HepG2 (cell line): ENCODE measurements at regions not wholly inside any gene's neighbourhood (a gene's known extent, or its start where the extent isn't known, plus 50 kb on each side); places are given as distances from the start of the nearest gene placed in this dataset.

Experiments used
- ATAC-seq: fragments of 200-7000 bp; cut with Tn5 transposase; 3 replicates; pipeline ENCODE4 v1.9.1; 2020; ENCODE audit warnings: mild to moderate bottlenecking, moderate library complexity
- BruUV-seq: library from RNA; stranded (reverse); fragments of 400-500 nt; replicated peaks from 2 replicates; lab custom pipeline; 2021; lab: Mats Ljungman, UMichigan
- CTCF ChIA-PET: fragments of 300-600 bp; formaldehyde crosslinking; extraction: SDS; loops from one replicate; lab custom pipeline; 2021; ENCODE audit warnings: low total read pairs, inconsistent platforms, low intra/inter-chr PET ratio; lab: Yijun Ruan, JAX
- POLR2A ChIA-PET: fragments of 350-600 bp; sonication (Branson Sonifier 250); formaldehyde crosslinking; loops from one replicate; lab custom pipeline; 2020; ENCODE audit warnings: antibody characterized with exemption, inconsistent platforms; lab: Yijun Ruan, JAX
- DNase-seq: peaks from one replicate; pipeline ENCODE4 v3.0.0-alpha.2; 2015; ENCODE audit warnings: low spot score
- FAIRE-seq: peaks from 3 replicates; lab custom pipeline; 2011; peaks lifted over from hg19 to GRCh38; lab: Jason Lieb, UNC
- H2AFZ ChIP-seq: one replicate; pipeline ENCODE4 v1.6.1; 2011; ENCODE audit warnings: low read length, inconsistent platforms
- H3K27ac ChIP-seq: fragments of 300-600 bp; 3 replicates; pipeline ENCODE4 v1.8.0; 2011; ENCODE audit warnings: mixed run types, mild to moderate bottlenecking, mixed read lengths, low read length, inconsistent platforms; ENCODE audit not compliant: insufficient read depth; ENCODE audit errors: extremely low read length
- H3K27me3 ChIP-seq, 2 experiments: fragments of 200-600 bp in 1 of 2; 2 replicates in 1 of 2; 3 replicates in 1 of 2; pipeline versions ENCODE4 v1.6.0 to v1.8.0; 2011; ENCODE audit warnings: low read length in 2 of 2, mild to moderate bottlenecking in 2 of 2, moderate library complexity in 2 of 2, inconsistent platforms in 1 of 2; ENCODE audit not compliant: insufficient read depth in 2 of 2, control insufficient read depth in 1 of 2
- H3K36me3 ChIP-seq, 2 experiments: fragments of 200-600 bp in 1 of 2; replicated peaks in 1 of 2; 2 replicates in 1 of 2; 3 replicates in 1 of 2; pipeline versions ENCODE4 v1.5.1 to v1.8.0; 2011; ENCODE audit warnings: low read length in 2 of 2, inconsistent platforms in 1 of 2; ENCODE audit not compliant: insufficient read depth in 2 of 2, control insufficient read depth in 1 of 2
- H3K4me1 ChIP-seq: 2 replicates; pipeline ENCODE4 v1.5.1; 2012; ENCODE audit warnings: low read length, inconsistent platforms; ENCODE audit not compliant: insufficient read depth
- H3K4me2 ChIP-seq: 2 replicates; pipeline ENCODE4 v1.6.0; 2011; ENCODE audit warnings: low read depth, low read length, inconsistent platforms
- H3K4me3 ChIP-seq, 3 experiments: fragments of 200-600 bp in 1 of 3; sonication (generic), shearing (Covaris generic) in 1 of 3; replicated peaks in 1 of 3; 2 replicates each; pipeline ENCODE4 v1.5.1; 2011 to 2016; ENCODE audit warnings: low read length in 3 of 3, inconsistent platforms in 2 of 3, low read depth in 2 of 3, mild to moderate bottlenecking in 2 of 3, control low read depth in 1 of 3, mixed read lengths in 1 of 3; ENCODE audit not compliant: insufficient read depth in 1 of 3
- H3K79me2 ChIP-seq: one replicate; pipeline ENCODE4 v1.6.1; 2011; ENCODE audit warnings: low read length, inconsistent platforms; ENCODE audit not compliant: insufficient read depth
- H3K9ac ChIP-seq: 2 replicates; pipeline ENCODE4 v1.6.0; 2011; ENCODE audit warnings: mild to moderate bottlenecking, low read depth, low read length, inconsistent platforms; ENCODE audit not compliant: insufficient read depth
- H3K9me3 ChIP-seq: 2 replicates; pipeline ENCODE4 v1.5.1; 2012; ENCODE audit warnings: mild to moderate bottlenecking, low read length
- H4K20me1 ChIP-seq: 2 replicates; pipeline ENCODE4 v1.6.0; 2011; ENCODE audit warnings: inconsistent platforms, mild to moderate bottlenecking, low read length, moderate library complexity; ENCODE audit not compliant: insufficient read depth
- ISL2 ChIP-seq: sonication (generic); formaldehyde crosslinking; IDR thresholded peaks from 2 replicates; pipeline ENCODE4 v1.5.0; 2020; ENCODE audit warnings: missing genetic modification reagents
- SIX4 ChIP-seq: sonication (generic); formaldehyde crosslinking; IDR thresholded peaks from 2 replicates; pipeline ENCODE4 v1.4.0; 2020; ENCODE audit warnings: missing genetic modification reagents
- TCF12 ChIP-seq, 2 experiments: fragments of 450-650 bp in 1 of 2; sonication (generic) in 1 of 2; formaldehyde crosslinking in 1 of 2; IDR thresholded peaks; 2 replicates each; pipeline versions ENCODE4 v1.6.1 to v1.8.0; 2017 to 2022; ENCODE audit warnings: antibody characterized with exemption in 1 of 2, mild to moderate bottlenecking in 1 of 2, missing genetic modification reagents in 1 of 2, moderate library complexity in 1 of 2
- ZNF44 ChIP-seq: sonication (generic); formaldehyde crosslinking; IDR thresholded peaks from 2 replicates; pipeline ENCODE4 v1.5.1; 2020; ENCODE audit warnings: mild to moderate bottlenecking, missing genetic modification reagents
- ZNF530 ChIP-seq: sonication (generic); formaldehyde crosslinking; IDR thresholded peaks from 2 replicates; pipeline ENCODE4 v1.5.0; 2020; ENCODE audit warnings: low read depth, mild to moderate bottlenecking, missing genetic modification reagents
- ZNF703 ChIP-seq: sonication (generic); formaldehyde crosslinking; IDR thresholded peaks from 2 replicates; pipeline ENCODE4 v1.5.1; 2020; ENCODE audit warnings: missing genetic modification reagents, mild to moderate bottlenecking, moderate library complexity, borderline replicate concordance
- WGBS: methylation state at CpG from one replicate; pipeline ENCODE4 v1.1.6; 2017; ENCODE audit warnings: low lambda C conversion rate; 5-methylcytosine and 5-hydroxymethylcytosine counted together
- in situ Hi-C: cut with HindIII; loops from 2 replicates; pipeline ENCODE4 v1.10.0; 2017; ENCODE audit warnings: low pct_unique_long_range_greater_than_20kb; ENCODE audit not compliant: extremely low pct_ligation_motif_present
- intact Hi-C: fragments of 100-400 bp; cut with micrococcal nuclease; formaldehyde crosslinking; loops from one replicate; pipeline ENCODE4 v1.10.0; 2022; ENCODE audit not compliant: unreplicated experiment
- TF ChIP-seq, protein P1 (sequence below): sonication (generic); formaldehyde crosslinking; IDR thresholded peaks from 2 replicates; pipeline ENCODE4 v1.8.1; 2023; ENCODE audit warnings: mild to moderate bottlenecking, missing genetic modification reagents

DNA sequence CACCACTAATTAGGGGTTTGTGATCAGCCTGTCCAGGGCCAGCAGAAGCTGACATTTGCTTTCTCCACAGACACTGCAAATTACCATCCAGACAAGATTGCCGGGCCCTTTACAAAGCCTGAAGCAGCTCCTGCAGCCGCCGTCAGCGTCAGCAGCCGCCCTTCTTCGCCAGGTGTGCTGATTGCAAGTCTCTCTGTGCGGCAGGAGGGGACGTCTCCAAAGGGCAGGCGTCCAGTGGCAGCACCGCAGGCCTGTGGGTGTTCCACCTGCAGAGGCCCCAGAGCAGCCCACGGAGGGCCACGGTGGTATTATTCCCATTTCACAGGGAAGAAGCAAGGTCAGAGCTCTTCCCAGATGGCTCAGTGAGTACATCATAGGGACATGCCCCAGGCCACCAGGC is 108.0 kb upstream of the PPP1R26 start:
- no peaks in the 10 kb centered on the region for H4K20me1 ChIP-seq
- no TSS peak for BruUV-seq
- no peak for FAIRE-seq
- TF ChIP-seq ISL2 (CRISPR knock-in tag): no peak
- TF ChIP-seq TCF12 (IDR thresholded peaks at IDR 0.05): no peak
- TF ChIP-seq TCF12 (CRISPR knock-in tag; IDR thresholded peaks at IDR 0.05): no peak
- TF ChIP-seq ZNF530: no peak
- TF ChIP-seq ZNF44: no peak
- TF ChIP-seq SIX4 (CRISPR knock-in tag): no peak
- ChIA-PET CTCF (no interaction called here), POLR2A (no interaction called here)
- no peak overlapping the region for H3K9ac ChIP-seq
- no peaks in the 10 kb centered on the region for H3K9me3 ChIP-seq
- intact Hi-C loops (no loop called here), in situ Hi-C loops (no loop called here)
- no peak overlapping the region for H2AFZ ChIP-seq
- no peaks in the 10 kb centered on the region for H3K79me2 ChIP-seq
- ATAC-seq: no peak
- no peak overlapping the region for H3K27ac ChIP-seq
- H3K4me2 ChIP-seq: no peak overlapping the region
- H3K36me3 ChIP-seq: no peaks in the 10 kb centered on the region
- no peak for DNase-seq
- peaks cover 8 to 49% of the 10 kb centered on the region in 2 experiments; a peak in 3 of 5 replicates for H3K27me3 ChIP-seq
- no peak overlapping the region for H3K4me3 ChIP-seq
- no peaks in the 10 kb centered on the region for H3K4me1 ChIP-seq
- WGBS: 0% methylated on average over 1 of the region's 12 CpGs

DNA sequence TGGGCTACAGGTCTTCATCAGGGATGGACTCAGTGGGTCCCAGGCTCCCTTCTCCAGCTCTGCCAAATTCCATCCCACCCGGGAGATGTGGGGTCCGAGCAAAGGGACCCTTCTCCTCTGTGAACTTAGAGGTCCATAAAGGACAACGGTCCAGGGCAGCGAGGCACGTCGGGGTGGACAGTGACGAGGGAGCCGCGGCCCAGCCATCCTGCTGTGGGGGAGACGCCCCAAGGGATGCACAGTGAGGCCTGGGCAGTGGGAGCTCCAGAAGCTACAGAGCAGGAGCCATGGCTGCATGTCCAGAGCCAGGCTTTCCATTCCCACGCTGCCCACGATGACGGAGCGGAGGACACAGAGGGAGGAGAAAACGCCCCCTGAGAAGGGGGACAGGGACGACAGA is 107.5 kb upstream of the PPP1R26 start:
- no peak overlapping the region for H3K4me2 ChIP-seq
- no peaks in the 10 kb centered on the region for H3K9me3 ChIP-seq
- no peaks in the 10 kb centered on the region for H3K36me3 ChIP-seq
- H3K27ac ChIP-seq: no peak overlapping the region
- FAIRE-seq (no peak), ATAC-seq (no peak), DNase-seq (no peak)
- H3K4me1 ChIP-seq: no peaks in the 10 kb centered on the region
- no peaks in the 10 kb centered on the region for H3K79me2 ChIP-seq
- no peak overlapping the region for H2AFZ ChIP-seq
- no peak overlapping the region for H3K4me3 ChIP-seq
- no peaks in the 10 kb centered on the region for H4K20me1 ChIP-seq
- WGBS: 60% methylated on average over 1 of the region's 16 CpGs
- CTCF ChIA-PET: no interaction called here
- H3K9ac ChIP-seq: no peak overlapping the region
- H3K27me3 ChIP-seq: peaks cover 8 to 54% of the 10 kb centered on the region in 2 experiments; a peak in 3 of 5 replicates
- TF ChIP-seq, protein P1, sequence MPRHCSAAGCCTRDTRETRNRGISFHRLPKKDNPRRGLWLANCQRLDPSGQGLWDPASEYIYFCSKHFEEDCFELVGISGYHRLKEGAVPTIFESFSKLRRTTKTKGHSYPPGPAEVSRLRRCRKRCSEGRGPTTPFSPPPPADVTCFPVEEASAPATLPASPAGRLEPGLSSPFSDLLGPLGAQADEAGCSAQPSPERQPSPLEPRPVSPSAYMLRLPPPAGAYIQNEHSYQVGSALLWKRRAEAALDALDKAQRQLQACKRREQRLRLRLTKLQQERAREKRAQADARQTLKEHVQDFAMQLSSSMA: no peak
- TF ChIP-seq ZNF703 (CRISPR knock-in tag): no peak
- TF ChIP-seq, all 625 proteins: peak for 0
- in situ Hi-C loops: no loop called here
- intact Hi-C loops: no loop called here
- BruUV-seq: no TSS peak
- POLR2A ChIA-PET: no interaction called here
